PC-3 (cell line): ENCODE measurements at regions not wholly inside any gene's neighbourhood (a gene's known extent, or its start where the extent isn't known, plus 50 kb on each side); places are given as distances from the start of the nearest gene placed in this dataset.

Experiments used
- ATAC-seq: fragments of 200-7000 bp; cut with Tn5 transposase; 2 replicates; pipeline ENCODE4 v1.9.1; 2020; ENCODE audit warnings: mild to moderate bottlenecking, moderate library complexity
- BruUV-seq: library from RNA; stranded (reverse); fragments of 400-500 nt; replicated peaks from 2 replicates; lab custom pipeline; 2021; lab: Mats Ljungman, UMichigan
- CTCF ChIA-PET: fragments of 300-600 bp; sonication (Branson Sonifier 250); formaldehyde crosslinking; loops from one replicate; lab custom pipeline; 2022; ENCODE audit warnings: antibody characterized with exemption; lab: Charles Lee
- POLR2A ChIA-PET: fragments of 300-600 bp; sonication (Branson Sonifier 250); formaldehyde crosslinking; loops from one replicate; lab custom pipeline; 2022; ENCODE audit warnings: antibody characterized with exemption; ENCODE audit not compliant: unreplicated experiment; lab: Charles Lee
- DNase-seq: peaks from one replicate; pipeline ENCODE4 v3.0.0-alpha.2; 2015
- H2AFZ ChIP-seq: fragments of 300-600 bp; sonication (generic); 2 replicates; pipeline ENCODE4 v1.6.0; 2016; ENCODE audit warnings: antibody characterized with exemption, low read length
- H3F3A ChIP-seq: fragments of 300-600 bp; sonication (generic); one replicate; pipeline ENCODE4 v1.6.0; 2017; ENCODE audit warnings: antibody characterized with exemption, low read length, control low read depth, mild to moderate bottlenecking; ENCODE audit not compliant: unreplicated experiment
- H3K27ac ChIP-seq: fragments of 300-600 bp; sonication (generic); 2 replicates; pipeline ENCODE4 v1.5.1; 2016; ENCODE audit warnings: mild to moderate bottlenecking, low read length
- H3K27me3 ChIP-seq: fragments of 300-600 bp; sonication (generic); 2 replicates; pipeline ENCODE4 v1.6.1; 2016; ENCODE audit warnings: low read length, mixed read lengths
- H3K36me3 ChIP-seq: fragments of 300-600 bp; sonication (generic); 2 replicates; pipeline ENCODE4 v1.6.1; 2016; ENCODE audit warnings: low read depth, mixed run types, low read length, mixed read lengths
- H3K4me1 ChIP-seq: fragments of 300-600 bp; sonication (generic); 2 replicates; pipeline ENCODE4 v1.5.1; 2016; ENCODE audit warnings: low read length; ENCODE audit not compliant: insufficient read depth
- H3K4me2 ChIP-seq: fragments of 300-600 bp; sonication (generic); 2 replicates; pipeline ENCODE4 v1.6.0; 2016; ENCODE audit warnings: low read length
- H3K4me3 ChIP-seq: fragments of 300-600 bp; sonication (generic); 2 replicates; pipeline ENCODE4 v1.5.1; 2016; ENCODE audit warnings: mild to moderate bottlenecking, low read length, mixed read lengths
- H3K79me2 ChIP-seq: fragments of 300-600 bp; sonication (generic); 2 replicates; pipeline ENCODE4 v1.6.1; 2017; ENCODE audit warnings: low read length, mixed read lengths
- H3K9ac ChIP-seq: fragments of 300-600 bp; sonication (generic); 2 replicates; pipeline ENCODE4 v1.6.0; 2016; ENCODE audit warnings: mild to moderate bottlenecking, low read length
- H3K9me2 ChIP-seq: fragments of 300-600 bp; sonication (generic); replicated peaks from 2 replicates; pipeline ENCODE4 v1.6.1; 2016; ENCODE audit warnings: mixed run types, low read length, mixed read lengths
- H3K9me3 ChIP-seq: fragments of 300-600 bp; sonication (generic); 2 replicates; pipeline ENCODE4 v1.6.1; 2016; ENCODE audit warnings: low read length, mixed read lengths
- H4K20me1 ChIP-seq: fragments of 300-600 bp; sonication (generic); 2 replicates; pipeline ENCODE4 v1.6.1; 2016; ENCODE audit warnings: low read length, mixed read lengths
- EZH2 ChIP-seq: fragments of 300-600 bp; sonication (generic); IDR thresholded peaks from one replicate; pipeline ENCODE4 v1.6.1; 2017; ENCODE audit warnings: antibody characterized with exemption, mild to moderate bottlenecking, low read length; ENCODE audit not compliant: unreplicated experiment
- EZH2phosphoT487 ChIP-seq: fragments of 300-600 bp; sonication (generic); IDR thresholded peaks from 2 replicates; pipeline ENCODE4 v1.6.1; 2018; ENCODE audit warnings: mild to moderate bottlenecking, antibody characterized with exemption, low read length, borderline replicate concordance
- intact Hi-C: fragments of 100-400 bp; cut with micrococcal nuclease; formaldehyde crosslinking; loops from 2 replicates; pipeline ENCODE4 v1.9.0; 2023
- TF ChIP-seq, protein P1 (sequence below): fragments of 300-600 bp; sonication (generic); conservative IDR thresholded peaks from 2 replicates; pipeline ENCODE4 v1.5.1; 2017; ENCODE audit warnings: antibody characterized with exemption, low read depth, mild to moderate bottlenecking, low read length

GRCh38 chr1:38539931-38540330, 319.6 kb downstream of the RRAGC start:
- Histone ChIP-seq H3K4me1 (no peaks in the 10 kb centered on the region), H3K4me3 (no peak overlapping the region), H4K20me1 (no peaks in the 10 kb centered on the region), H3K27me3 (peaks cover 58% of the 10 kb centered on the region), H3K9ac (no peak overlapping the region), H3K36me3 (no peaks in the 10 kb centered on the region), H2AFZ (no peak overlapping the region), H3K9me3 (no peaks in the 10 kb centered on the region), H3K27ac (no peak overlapping the region), H3K4me2 (no peak overlapping the region), H3F3A (no peaks in the 10 kb centered on the region), H3K9me2 (no peaks in the 10 kb centered on the region), H3K79me2 (no peaks in the 10 kb centered on the region)
- TF ChIP-seq, protein P1, sequence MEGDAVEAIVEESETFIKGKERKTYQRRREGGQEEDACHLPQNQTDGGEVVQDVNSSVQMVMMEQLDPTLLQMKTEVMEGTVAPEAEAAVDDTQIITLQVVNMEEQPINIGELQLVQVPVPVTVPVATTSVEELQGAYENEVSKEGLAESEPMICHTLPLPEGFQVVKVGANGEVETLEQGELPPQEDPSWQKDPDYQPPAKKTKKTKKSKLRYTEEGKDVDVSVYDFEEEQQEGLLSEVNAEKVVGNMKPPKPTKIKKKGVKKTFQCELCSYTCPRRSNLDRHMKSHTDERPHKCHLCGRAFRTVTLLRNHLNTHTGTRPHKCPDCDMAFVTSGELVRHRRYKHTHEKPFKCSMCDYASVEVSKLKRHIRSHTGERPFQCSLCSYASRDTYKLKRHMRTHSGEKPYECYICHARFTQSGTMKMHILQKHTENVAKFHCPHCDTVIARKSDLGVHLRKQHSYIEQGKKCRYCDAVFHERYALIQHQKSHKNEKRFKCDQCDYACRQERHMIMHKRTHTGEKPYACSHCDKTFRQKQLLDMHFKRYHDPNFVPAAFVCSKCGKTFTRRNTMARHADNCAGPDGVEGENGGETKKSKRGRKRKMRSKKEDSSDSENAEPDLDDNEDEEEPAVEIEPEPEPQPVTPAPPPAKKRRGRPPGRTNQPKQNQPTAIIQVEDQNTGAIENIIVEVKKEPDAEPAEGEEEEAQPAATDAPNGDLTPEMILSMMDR, result no peak
- TF ChIP-seq EZH2phosphoT487 (no peak), EZH2 (no peak)
- intact Hi-C loops, result no loop called here
- ChIA-PET CTCF (no interaction called here), POLR2A (no interaction called here)
- no peak for ATAC-seq
- DNase-seq, result no peak
- no TSS peak for BruUV-seq

- H3K4me3 ChIP-seq, result no peak overlapping the region
- no peaks in the 10 kb centered on the region for H3F3A ChIP-seq
- no peaks in the 10 kb centered on the region for H3K36me3 ChIP-seq
- H4K20me1 ChIP-seq, result no peaks in the 10 kb centered on the region
- H3K27me3 ChIP-seq, result peaks cover 69% of the 10 kb centered on the region
- H2AFZ ChIP-seq, result no peak overlapping the region
- DNase-seq (no peak), ATAC-seq (no peak)
- TF ChIP-seq, protein P1, result no peak
- TF ChIP-seq EZH2 (no peak), EZH2phosphoT487 (no peak)
- H3K79me2 ChIP-seq, result no peaks in the 10 kb centered on the region
- CTCF ChIA-PET, result no interaction called here
- H3K4me2 ChIP-seq, result no peak overlapping the region
- no peaks in the 10 kb centered on the region for H3K9me3 ChIP-seq
- intact Hi-C loops, result no loop called here
- no peak overlapping the region for H3K27ac ChIP-seq
- no peaks in the 10 kb centered on the region for H3K4me1 ChIP-seq
- H3K9ac ChIP-seq, result no peak overlapping the region
- H3K9me2 ChIP-seq, result no peaks in the 10 kb centered on the region
- POLR2A ChIA-PET, result no interaction called here
- no TSS peak for BruUV-seq
These were observed 320.7 kb downstream of the RRAGC start for GRCh38 chr1:38538834-38539233.

DNA sequence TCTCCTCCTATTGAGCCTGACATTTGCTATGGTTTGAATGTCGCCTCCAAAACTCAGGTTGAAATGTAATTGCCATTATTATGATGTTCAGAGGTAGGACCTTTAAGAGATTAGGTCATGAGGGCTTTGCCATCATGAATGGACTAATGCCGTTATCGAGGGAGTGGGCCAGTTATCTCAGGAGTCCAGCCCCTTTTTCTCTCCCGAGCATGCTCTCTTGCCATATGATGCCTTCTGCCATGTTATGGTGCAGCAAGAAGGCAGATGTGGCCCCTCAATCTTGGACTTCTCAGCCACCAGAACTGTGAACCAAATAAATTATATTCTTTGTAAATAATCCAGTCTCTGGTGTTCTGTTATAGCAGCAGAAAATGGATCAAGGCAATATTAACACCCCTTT, 323.5 kb downstream of the RRAGC start:
- Histone ChIP-seq H3K27me3 (peaks cover 59% of the 10 kb centered on the region), H2AFZ (no peak overlapping the region), H3K9me2 (no peaks in the 10 kb centered on the region), H3K9me3 (no peaks in the 10 kb centered on the region), H3K4me1 (no peaks in the 10 kb centered on the region), H3K79me2 (no peaks in the 10 kb centered on the region), H3K4me3 (no peak overlapping the region), H4K20me1 (no peaks in the 10 kb centered on the region), H3K9ac (no peak overlapping the region), H3K4me2 (no peak overlapping the region), H3K27ac (no peak overlapping the region), H3K36me3 (no peaks in the 10 kb centered on the region), H3F3A (no peaks in the 10 kb centered on the region)
- no TSS peak for BruUV-seq
- no peak for TF ChIP-seq EZH2
- TF ChIP-seq, protein P1, result no peak
- TF ChIP-seq EZH2phosphoT487, result no peak
- intact Hi-C loops, result no loop called here
- ChIA-PET POLR2A (no interaction called here), CTCF (no interaction called here)
- ATAC-seq (no peak), DNase-seq (no peak)
